ENCODE measurements at regions not wholly inside any gene's neighbourhood (a gene's known extent, or its start where the extent isn't known, plus 50 kb on each side); places are given as distances from the start of the nearest gene placed in this dataset.

DNA sequence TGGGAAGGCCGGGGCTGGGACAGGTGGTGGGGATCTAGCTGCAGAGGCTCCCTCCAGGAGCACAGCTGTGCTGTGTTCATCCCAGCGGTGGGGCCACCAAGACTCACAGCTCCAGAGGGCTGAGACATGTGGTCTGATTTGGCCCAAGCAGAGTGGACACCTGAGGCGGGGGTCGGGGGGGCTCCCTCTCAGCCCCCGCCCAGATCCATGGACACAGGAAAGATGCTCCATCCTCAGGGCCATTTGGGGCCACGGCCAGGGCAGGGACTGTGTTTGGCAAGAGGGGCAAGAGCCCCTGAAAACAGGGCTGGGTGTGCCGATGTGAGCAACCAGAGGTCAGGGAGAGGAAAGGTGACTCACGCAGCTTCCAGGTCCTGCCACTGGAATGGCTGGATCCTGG lies 219.4 kb downstream of the BRD1 start:
- no peak for DNase-seq (ENCODE audit: low read depth)
- no peak overlapping the region for H3K4me3 ChIP-seq (ENCODE audit: low read depth, low read length)
- TF ChIP-seq, protein P1, sequence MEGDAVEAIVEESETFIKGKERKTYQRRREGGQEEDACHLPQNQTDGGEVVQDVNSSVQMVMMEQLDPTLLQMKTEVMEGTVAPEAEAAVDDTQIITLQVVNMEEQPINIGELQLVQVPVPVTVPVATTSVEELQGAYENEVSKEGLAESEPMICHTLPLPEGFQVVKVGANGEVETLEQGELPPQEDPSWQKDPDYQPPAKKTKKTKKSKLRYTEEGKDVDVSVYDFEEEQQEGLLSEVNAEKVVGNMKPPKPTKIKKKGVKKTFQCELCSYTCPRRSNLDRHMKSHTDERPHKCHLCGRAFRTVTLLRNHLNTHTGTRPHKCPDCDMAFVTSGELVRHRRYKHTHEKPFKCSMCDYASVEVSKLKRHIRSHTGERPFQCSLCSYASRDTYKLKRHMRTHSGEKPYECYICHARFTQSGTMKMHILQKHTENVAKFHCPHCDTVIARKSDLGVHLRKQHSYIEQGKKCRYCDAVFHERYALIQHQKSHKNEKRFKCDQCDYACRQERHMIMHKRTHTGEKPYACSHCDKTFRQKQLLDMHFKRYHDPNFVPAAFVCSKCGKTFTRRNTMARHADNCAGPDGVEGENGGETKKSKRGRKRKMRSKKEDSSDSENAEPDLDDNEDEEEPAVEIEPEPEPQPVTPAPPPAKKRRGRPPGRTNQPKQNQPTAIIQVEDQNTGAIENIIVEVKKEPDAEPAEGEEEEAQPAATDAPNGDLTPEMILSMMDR (IDR thresholded peaks at IDR 0.05; ENCODE audit: low read depth, low read length, missing control alignments): no peak

GRCh38 chr22:49607821-49608220 lies 219.9 kb downstream of the BRD1 start:
- DNase-seq (ENCODE audit: low read depth): no peak
- TF ChIP-seq, protein P1 (IDR thresholded peaks at IDR 0.05; ENCODE audit: low read depth, low read length, missing control alignments): no peak
- no peak overlapping the region for H3K4me3 ChIP-seq (ENCODE audit: low read depth, low read length)

DNA sequence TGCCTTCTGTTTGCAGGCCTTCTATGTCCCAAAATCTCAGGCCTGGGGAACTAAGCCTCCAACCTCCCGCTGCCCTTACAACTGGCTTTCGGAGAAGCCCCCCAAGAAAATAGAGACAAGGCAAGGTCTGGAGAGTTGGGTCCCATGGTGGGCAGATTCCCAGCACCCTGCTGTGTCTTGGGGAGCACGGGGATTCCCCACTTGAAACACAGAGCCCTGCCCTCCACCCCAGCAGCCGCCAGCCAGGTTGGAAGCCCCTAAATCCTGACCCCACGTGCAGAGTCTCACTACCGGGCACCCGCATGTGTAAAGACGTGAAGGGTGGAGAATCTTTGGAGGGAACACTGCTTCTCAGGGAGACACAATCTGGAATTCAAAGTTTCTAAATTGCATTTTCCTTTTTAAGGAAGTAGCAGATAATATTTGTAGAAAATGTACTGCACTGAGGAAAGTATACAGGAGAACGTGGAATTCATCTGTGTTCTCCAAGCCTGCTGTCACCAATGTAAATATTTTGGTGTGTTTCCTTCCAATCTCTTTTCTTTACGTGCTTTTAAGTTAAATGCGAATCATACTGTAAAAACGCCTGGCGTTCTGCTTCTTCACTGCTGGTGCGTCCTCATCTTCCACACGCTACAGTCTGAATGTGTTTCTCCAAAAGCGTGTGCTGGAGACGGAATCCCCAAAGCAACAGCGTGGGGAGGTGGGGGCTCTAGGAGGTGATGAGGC lies 220.9 kb downstream of the BRD1 start:
- TF ChIP-seq, protein P1 (IDR thresholded peaks at IDR 0.05; ENCODE audit: low read depth, low read length, missing control alignments): no peak
- no peak for DNase-seq (ENCODE audit: low read depth)
- no peak overlapping the region for H3K4me3 ChIP-seq (ENCODE audit: low read depth, low read length)

- H3K4me3 ChIP-seq (ENCODE audit: low read depth, low read length): no peak overlapping the region
- TF ChIP-seq, protein P1 (IDR thresholded peaks at IDR 0.05; ENCODE audit: low read depth, low read length, missing control alignments): no peak
- no peak for DNase-seq (ENCODE audit: low read depth)
Observed at GRCh38 chr22:49604732-49605302, 222.9 kb downstream of the BRD1 start.

DNA sequence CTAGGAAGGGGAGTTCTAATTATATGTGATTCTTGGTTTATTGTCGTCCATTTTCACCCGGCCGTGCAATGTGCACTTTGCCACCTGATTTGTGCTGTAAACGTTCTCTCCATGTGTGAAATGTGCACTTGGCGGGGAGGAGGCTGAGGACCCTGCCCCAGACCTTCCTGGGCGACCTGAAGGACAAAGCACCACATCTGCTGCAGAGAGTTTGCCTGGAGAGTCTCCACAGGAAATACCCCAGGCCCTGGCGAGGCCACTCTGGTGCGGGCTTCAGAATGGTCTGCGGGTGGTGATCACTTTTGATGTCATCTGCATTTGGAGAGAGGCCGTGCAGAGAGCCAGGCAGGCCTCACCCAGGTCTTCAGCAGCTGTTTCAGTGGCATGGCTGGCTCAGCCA lies 224.7 kb downstream of the BRD1 start:
- TF ChIP-seq, protein P1 (IDR thresholded peaks at IDR 0.05; ENCODE audit: low read depth, low read length, missing control alignments): no peak
- DNase-seq (ENCODE audit: low read depth): no peak

GRCh38 chr22:49602481-49602880 lies 225.2 kb downstream of the BRD1 start:
- TF ChIP-seq, protein P1 (IDR thresholded peaks at IDR 0.05; ENCODE audit: low read depth, low read length, missing control alignments): no peak
- DNase-seq (ENCODE audit: low read depth): no peak
- no peak overlapping the region for H3K4me3 ChIP-seq (ENCODE audit: low read depth, low read length)

More for the DNA sequence above, 224.7 kb downstream of the BRD1 start:
- no peak overlapping the region for H3K4me3 ChIP-seq (ENCODE audit: low read depth, low read length)
